H9 (cell line): ENCODE measurements at regions not wholly inside any gene's neighbourhood (a gene's known extent, or its start where the extent isn't known, plus 50 kb on each side); places are given as distances from the start of the nearest gene placed in this dataset.

ENCODE experiments used
- DNase-seq: peaks from one replicate; pipeline ENCODE4 v3.0.0-alpha.2; 2017
- H2AFZ ChIP-seq: one replicate; pipeline ENCODE4 v1.6.1; 2013; ENCODE audit warnings: mild to moderate bottlenecking, low read length, control low read depth, moderate library complexity
- H2AK5ac ChIP-seq: 2 replicates; pipeline ENCODE4 v1.6.1; 2013; ENCODE audit warnings: low read length, control low read depth, mixed read lengths; ENCODE audit not compliant: insufficient read length
- H2BK120ac ChIP-seq: one replicate; pipeline ENCODE4 v1.6.1; 2013; ENCODE audit warnings: low read depth, mild to moderate bottlenecking, low read length, control low read depth, inconsistent platforms; ENCODE audit not compliant: poor library complexity, severe bottlenecking
- H2BK12ac ChIP-seq: 2 replicates; pipeline ENCODE4 v1.6.1; 2013; ENCODE audit warnings: low read length, control low read depth, mixed read lengths, low read depth; ENCODE audit not compliant: insufficient read length
- H2BK15ac ChIP-seq: 2 replicates; pipeline ENCODE4 v1.6.1; 2013; ENCODE audit warnings: low read depth, low read length, control low read depth
- H2BK20ac ChIP-seq: one replicate; pipeline ENCODE4 v1.6.1; 2013; ENCODE audit warnings: low read depth, mild to moderate bottlenecking, low read length, control low read depth, inconsistent platforms; ENCODE audit not compliant: poor library complexity, severe bottlenecking
- H2BK5ac ChIP-seq: 2 replicates; pipeline ENCODE4 v1.6.1; 2013; ENCODE audit warnings: low read length, control low read depth, mixed read lengths; ENCODE audit not compliant: insufficient read length
- H3K14ac ChIP-seq: 2 replicates; pipeline ENCODE4 v1.6.1; 2013; ENCODE audit warnings: low read length, control low read depth; ENCODE audit not compliant: insufficient read depth
- H3K18ac ChIP-seq: 2 replicates; pipeline ENCODE4 v1.6.1; 2013; ENCODE audit warnings: low read depth, mild to moderate bottlenecking, mixed read lengths, low read length, control low read depth; ENCODE audit not compliant: insufficient read length
- H3K23ac ChIP-seq: 2 replicates; pipeline ENCODE4 v1.6.1; 2013; ENCODE audit warnings: low read length, control low read depth, mixed read lengths, low read depth; ENCODE audit not compliant: insufficient read length
- H3K23me2 ChIP-seq: 2 replicates; pipeline ENCODE4 v1.6.1; 2013; ENCODE audit warnings: low read depth, mild to moderate bottlenecking, mixed read lengths, low read length, control low read depth; ENCODE audit not compliant: insufficient read length, poor library complexity, severe bottlenecking
- H3K27ac ChIP-seq: 2 replicates; pipeline ENCODE4 v1.5.1; 2013; ENCODE audit warnings: low read length, control low read depth, mixed read lengths, low read depth; ENCODE audit not compliant: insufficient read length
- H3K27me3 ChIP-seq: 2 replicates; pipeline ENCODE4 v1.6.1; 2013; ENCODE audit warnings: low read length, control low read depth, inconsistent platforms; ENCODE audit not compliant: insufficient read depth
- H3K4ac ChIP-seq: 2 replicates; pipeline ENCODE4 v1.6.1; 2013; ENCODE audit warnings: low read depth, mild to moderate bottlenecking, control low read depth, inconsistent platforms, low read length, moderate library complexity
- H3K4me1 ChIP-seq: 2 replicates; pipeline ENCODE4 v1.6.1; 2013; ENCODE audit warnings: low read length, control low read depth, inconsistent platforms; ENCODE audit not compliant: insufficient read depth
- H3K4me2 ChIP-seq: 2 replicates; pipeline ENCODE4 v1.6.1; 2013; ENCODE audit warnings: low read length, control low read depth, mixed read lengths; ENCODE audit not compliant: insufficient read length, insufficient read depth
- H3K56ac ChIP-seq: 2 replicates; pipeline ENCODE4 v1.6.1; 2013; ENCODE audit warnings: low read depth, mild to moderate bottlenecking, mixed read lengths, low read length, control low read depth; ENCODE audit not compliant: insufficient read length
- H3K79me1 ChIP-seq: 2 replicates; pipeline ENCODE4 v1.6.1; 2013; ENCODE audit warnings: low read depth, mild to moderate bottlenecking, moderate library complexity, low read length, control low read depth, inconsistent platforms; ENCODE audit not compliant: insufficient read depth, poor library complexity, severe bottlenecking
- H3K79me2 ChIP-seq: 2 replicates; pipeline ENCODE4 v1.6.1; 2013; ENCODE audit warnings: low read length, control low read depth, inconsistent platforms; ENCODE audit not compliant: insufficient read depth
- H3K9ac ChIP-seq: 2 replicates; pipeline ENCODE4 v1.6.1; 2013; ENCODE audit warnings: low read length, control low read depth, mixed read lengths; ENCODE audit not compliant: insufficient read length; ENCODE audit errors: extremely low read depth
- H3K9me3 ChIP-seq: one replicate; pipeline ENCODE4 v1.6.1; 2013; ENCODE audit warnings: low read depth, low read length, inconsistent platforms; ENCODE audit not compliant: control insufficient read depth
- H3T11ph ChIP-seq: one replicate; pipeline ENCODE4 v1.6.1; 2013; ENCODE audit warnings: mild to moderate bottlenecking, low read length, control low read depth, inconsistent platforms
- H4K20me1 ChIP-seq: one replicate; pipeline ENCODE4 v1.6.1; 2013; ENCODE audit not compliant: control insufficient read depth, insufficient read length, insufficient read depth
- H4K5ac ChIP-seq: 2 replicates; pipeline ENCODE4 v1.6.1; 2013; ENCODE audit warnings: low read depth, mild to moderate bottlenecking, mixed read lengths, low read length, control low read depth; ENCODE audit not compliant: insufficient read length
- H4K8ac ChIP-seq: replicated peaks from 2 replicates; pipeline ENCODE4 v1.6.1; 2013; ENCODE audit warnings: low read length, control low read depth, mixed read lengths, low read depth; ENCODE audit not compliant: insufficient read length
- H4K91ac ChIP-seq: 2 replicates; pipeline ENCODE4 v1.6.1; 2013; ENCODE audit warnings: low read depth, mild to moderate bottlenecking, moderate library complexity, mixed read lengths, low read length, control low read depth; ENCODE audit not compliant: insufficient read length
- H3K27ac Mint-ChIP-seq, 3 experiments: 2 replicates in 2 of 3; 3 replicates in 1 of 3; pipeline ENCODE4 v1.8.0; 2020 to 2021; ENCODE audit warnings: mixed read lengths in 3 of 3, mild to moderate bottlenecking in 1 of 3, moderate library complexity in 1 of 3
- H3K27me3 Mint-ChIP-seq: 2 replicates; pipeline ENCODE4 v1.8.0; 2021; ENCODE audit warnings: low read depth, mild to moderate bottlenecking, moderate library complexity, mixed read lengths
- H3K36me3 Mint-ChIP-seq, 3 experiments: 2 replicates in 2 of 3; 3 replicates in 1 of 3; pipeline ENCODE4 v1.8.0; 2020 to 2021; ENCODE audit warnings: low read depth in 3 of 3, mixed read lengths in 3 of 3; ENCODE audit not compliant: insufficient read depth in 1 of 3
- H3K4me1 Mint-ChIP-seq, 2 experiments: 2 replicates each; pipeline ENCODE4 v1.8.0; 2020; ENCODE audit warnings: mixed read lengths in 2 of 2
- H3K4me3 Mint-ChIP-seq, 2 experiments: 2 replicates in 1 of 2; 3 replicates in 1 of 2; pipeline ENCODE4 v1.8.0; 2020 to 2021; ENCODE audit warnings: mild to moderate bottlenecking in 2 of 2, mixed read lengths in 2 of 2, moderate library complexity in 1 of 2
- H3K9me3 Mint-ChIP-seq, 2 experiments: 2 replicates in 1 of 2; 3 replicates in 1 of 2; pipeline ENCODE4 v1.8.0; 2020; ENCODE audit warnings: mild to moderate bottlenecking in 2 of 2, mixed read lengths in 2 of 2, moderate library complexity in 1 of 2
- WGBS: extraction: QIAGEN DNeasy Blood & Tissue Kit; methylation state at CpG from one replicate; pipeline ENCODE4 v1.1.7; 2013; ENCODE audit warnings: missing lambda C conversion rate, low lambda C conversion rate, mixed read lengths; ENCODE audit not compliant: insufficient read length; ENCODE audit errors: extremely low coverage; 5-methylcytosine and 5-hydroxymethylcytosine counted together
- TF ChIP-seq, protein P1 (sequence below): fragments of 200-600 bp; sonication (generic); conservative IDR thresholded peaks from 3 replicates; pipeline ENCODE4 v1.8.0; 2021; ENCODE audit warnings: antibody characterized with exemption, mild to moderate bottlenecking

GRCh38 chr1:96660051-96660450 is 61.5 kb upstream of the PTBP2 start:
- Histone ChIP-seq H2AK5ac (no peak overlapping the region), H3K79me2 (no peaks in the 10 kb centered on the region), H3K4ac (no peak overlapping the region), H3K27me3 (no peaks in the 10 kb centered on the region), H4K5ac (no peak overlapping the region), H2BK20ac (no peak overlapping the region), H2AFZ (no peak overlapping the region), H4K20me1 (no peaks in the 10 kb centered on the region), H2BK120ac (no peak overlapping the region), H3K9me3 (no peaks in the 10 kb centered on the region), H4K91ac (no peak overlapping the region), H3K4me2 (no peak overlapping the region), H3K4me1 (no peaks in the 10 kb centered on the region), H3K9ac (no peak overlapping the region), H3K18ac (no peak overlapping the region), H4K8ac (no peak overlapping the region), H3K79me1 (no peaks in the 10 kb centered on the region), H3K23me2 (no peaks in the 10 kb centered on the region), H3T11ph (no peak overlapping the region), H2BK15ac (no peak overlapping the region), H3K14ac (no peak overlapping the region), H3K23ac (no peak overlapping the region), H3K27ac (no peak overlapping the region), H2BK12ac (no peak overlapping the region), H3K56ac (no peak overlapping the region), H2BK5ac (no peak overlapping the region)
- no CpG with 5 or more reads among the region's 3 CpGs for WGBS
- no peak overlapping the region for H3K27ac Mint-ChIP-seq
- peaks cover 30 to 44% of the 10 kb centered on the region in 2 experiments; a peak in 4 of 5 replicates for H3K9me3 Mint-ChIP-seq
- H3K36me3 Mint-ChIP-seq, result peaks cover 6 to 37% (median 7%) of the 10 kb centered on the region in 3 experiments; a peak in 6 of 7 replicates
- H3K27me3 Mint-ChIP-seq, result no peaks in the 10 kb centered on the region
- DNase-seq, result no peak
- H3K4me3 Mint-ChIP-seq, result no peak overlapping the region
- TF ChIP-seq, protein P1, sequence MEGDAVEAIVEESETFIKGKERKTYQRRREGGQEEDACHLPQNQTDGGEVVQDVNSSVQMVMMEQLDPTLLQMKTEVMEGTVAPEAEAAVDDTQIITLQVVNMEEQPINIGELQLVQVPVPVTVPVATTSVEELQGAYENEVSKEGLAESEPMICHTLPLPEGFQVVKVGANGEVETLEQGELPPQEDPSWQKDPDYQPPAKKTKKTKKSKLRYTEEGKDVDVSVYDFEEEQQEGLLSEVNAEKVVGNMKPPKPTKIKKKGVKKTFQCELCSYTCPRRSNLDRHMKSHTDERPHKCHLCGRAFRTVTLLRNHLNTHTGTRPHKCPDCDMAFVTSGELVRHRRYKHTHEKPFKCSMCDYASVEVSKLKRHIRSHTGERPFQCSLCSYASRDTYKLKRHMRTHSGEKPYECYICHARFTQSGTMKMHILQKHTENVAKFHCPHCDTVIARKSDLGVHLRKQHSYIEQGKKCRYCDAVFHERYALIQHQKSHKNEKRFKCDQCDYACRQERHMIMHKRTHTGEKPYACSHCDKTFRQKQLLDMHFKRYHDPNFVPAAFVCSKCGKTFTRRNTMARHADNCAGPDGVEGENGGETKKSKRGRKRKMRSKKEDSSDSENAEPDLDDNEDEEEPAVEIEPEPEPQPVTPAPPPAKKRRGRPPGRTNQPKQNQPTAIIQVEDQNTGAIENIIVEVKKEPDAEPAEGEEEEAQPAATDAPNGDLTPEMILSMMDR, result no peak
- no peaks in the 10 kb centered on the region for H3K4me1 Mint-ChIP-seq
